Lower leg skin (tissue), 4 donors: ENCODE measurements at regions not wholly inside any gene's neighbourhood (a gene's known extent, or its start where the extent isn't known, plus 50 kb on each side); places are given as distances from the start of the nearest gene placed in this dataset.
"Not testable (repeated sequence)": the region's sequence is repeated elsewhere in the genome, so short reads cannot be mapped to it uniquely, and the experiment has no call there.

Experiments
- DNase-seq, 2 donors: peaks; one replicate each; pipeline ENCODE4 v3.0.0-alpha.2; 2019; ENCODE audit warnings: low spot score in 2 of 2
- H3K4me3 ChIP-seq: fragments of 200-600 bp; sonication (generic); 2 replicates; pipeline ENCODE4 v1.5.1; 2017; ENCODE audit warnings: mild to moderate bottlenecking, low read depth; ENCODE audit not compliant: poor library complexity, severe bottlenecking
- POLR2A ChIP-seq, 2 donors: fragments of 450-650 bp; IDR thresholded peaks; one replicate each; pipeline ENCODE4 v1.6.1; 2016 to 2017; ENCODE audit warnings: antibody characterized with exemption in 2 of 2, mild to moderate bottlenecking in 1 of 2, moderate library complexity in 1 of 2
- WGBS, 2 donors: methylation state at CpG; one replicate each; pipeline ENCODE4 v1.1.5; 2018; 5-methylcytosine and 5-hydroxymethylcytosine counted together
- intact Hi-C: fragments of 100-400 bp; cut with DNase I; formaldehyde crosslinking; loops from one replicate; pipeline ENCODE4 v1.15.0; 2023; ENCODE audit warnings: low total_unique reads
- TF ChIP-seq, protein P1 (sequence below), 3 donors: fragments of 450-650 bp; IDR thresholded peaks; one replicate each; pipeline ENCODE4 v1.5.1; 2016; ENCODE audit warnings: antibody characterized with exemption in 3 of 3, mild to moderate bottlenecking in 3 of 3, moderate library complexity in 2 of 3

- no peak for TF ChIP-seq POLR2A (IDR thresholded peaks at IDR 0.05)
- TF ChIP-seq, protein P1, sequence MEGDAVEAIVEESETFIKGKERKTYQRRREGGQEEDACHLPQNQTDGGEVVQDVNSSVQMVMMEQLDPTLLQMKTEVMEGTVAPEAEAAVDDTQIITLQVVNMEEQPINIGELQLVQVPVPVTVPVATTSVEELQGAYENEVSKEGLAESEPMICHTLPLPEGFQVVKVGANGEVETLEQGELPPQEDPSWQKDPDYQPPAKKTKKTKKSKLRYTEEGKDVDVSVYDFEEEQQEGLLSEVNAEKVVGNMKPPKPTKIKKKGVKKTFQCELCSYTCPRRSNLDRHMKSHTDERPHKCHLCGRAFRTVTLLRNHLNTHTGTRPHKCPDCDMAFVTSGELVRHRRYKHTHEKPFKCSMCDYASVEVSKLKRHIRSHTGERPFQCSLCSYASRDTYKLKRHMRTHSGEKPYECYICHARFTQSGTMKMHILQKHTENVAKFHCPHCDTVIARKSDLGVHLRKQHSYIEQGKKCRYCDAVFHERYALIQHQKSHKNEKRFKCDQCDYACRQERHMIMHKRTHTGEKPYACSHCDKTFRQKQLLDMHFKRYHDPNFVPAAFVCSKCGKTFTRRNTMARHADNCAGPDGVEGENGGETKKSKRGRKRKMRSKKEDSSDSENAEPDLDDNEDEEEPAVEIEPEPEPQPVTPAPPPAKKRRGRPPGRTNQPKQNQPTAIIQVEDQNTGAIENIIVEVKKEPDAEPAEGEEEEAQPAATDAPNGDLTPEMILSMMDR (IDR thresholded peaks at IDR 0.05) = no peak
- intact Hi-C loops = no loop called here
- no peak for DNase-seq
- no peak overlapping the region for H3K4me3 ChIP-seq
These were observed 131.4 kb upstream of the IGSF10 start for GRCh38 chr3:151592287-151592686.

DNA sequence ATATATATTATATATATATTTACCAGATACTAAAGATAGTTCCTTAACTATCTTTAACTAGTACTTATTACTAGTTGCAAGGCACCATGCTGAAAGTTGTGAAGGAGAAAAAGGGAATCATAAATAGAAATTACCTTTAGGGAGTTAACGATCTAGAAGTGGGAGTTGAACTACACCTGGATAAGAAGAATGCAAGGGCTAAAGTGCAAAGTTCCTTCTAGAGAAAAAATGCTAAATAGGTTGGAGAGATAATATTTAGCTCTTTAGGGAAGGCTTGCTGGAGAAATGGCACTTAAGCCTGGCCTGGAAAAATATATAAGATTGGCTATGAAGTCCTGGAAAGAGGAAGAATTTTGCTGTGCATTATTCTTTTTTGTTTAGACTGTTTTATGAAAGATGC is 130.6 kb upstream of the IGSF10 start:
- intact Hi-C loops = no loop called here
- no peak for DNase-seq
- TF ChIP-seq POLR2A (IDR thresholded peaks at IDR 0.05) = no peak
- TF ChIP-seq, protein P1 (IDR thresholded peaks at IDR 0.05) = no peak
- 64 to 74% methylated on average over 1 of the region's 1 CpG for WGBS, 2 donors
- H3K4me3 ChIP-seq = no peak overlapping the region

DNA sequence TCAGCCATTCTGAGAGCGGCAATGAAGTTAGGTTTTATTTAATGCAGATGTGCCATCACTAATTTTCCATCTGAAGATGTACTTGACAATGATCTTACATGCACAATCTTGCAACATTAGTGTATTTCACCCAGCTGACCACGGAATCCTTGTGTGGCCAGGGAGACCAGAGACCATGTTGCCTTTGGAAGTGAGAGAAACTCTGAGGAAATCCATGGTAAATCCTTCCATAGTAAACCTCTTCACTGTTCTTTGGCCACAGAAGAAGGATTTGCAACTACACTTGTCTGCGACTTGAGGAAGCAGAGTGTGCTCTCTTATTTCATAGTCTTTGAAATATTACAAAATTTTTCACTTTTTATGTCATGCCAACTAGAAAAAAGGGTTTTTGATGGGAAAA is 128.4 kb upstream of the IGSF10 start:
- 39 to 57% methylated on average over 3 of the region's 3 CpGs for WGBS, 2 donors
- TF ChIP-seq, protein P1 (IDR thresholded peaks at IDR 0.05) = no peak
- TF ChIP-seq POLR2A (IDR thresholded peaks at IDR 0.05) = no peak
- H3K4me3 ChIP-seq = no peak overlapping the region
- intact Hi-C loops = no loop called here
- no peak for DNase-seq

- H3K4me3 ChIP-seq, DNase-seq, intact Hi-C loops: not testable (repeated sequence)
- WGBS, 2 donors = 94 to 100% methylated on average over 1 of the region's 1 CpG
These were observed 126.8 kb upstream of the IGSF10 start for GRCh38 chr3:151587659-151588058.

DNA sequence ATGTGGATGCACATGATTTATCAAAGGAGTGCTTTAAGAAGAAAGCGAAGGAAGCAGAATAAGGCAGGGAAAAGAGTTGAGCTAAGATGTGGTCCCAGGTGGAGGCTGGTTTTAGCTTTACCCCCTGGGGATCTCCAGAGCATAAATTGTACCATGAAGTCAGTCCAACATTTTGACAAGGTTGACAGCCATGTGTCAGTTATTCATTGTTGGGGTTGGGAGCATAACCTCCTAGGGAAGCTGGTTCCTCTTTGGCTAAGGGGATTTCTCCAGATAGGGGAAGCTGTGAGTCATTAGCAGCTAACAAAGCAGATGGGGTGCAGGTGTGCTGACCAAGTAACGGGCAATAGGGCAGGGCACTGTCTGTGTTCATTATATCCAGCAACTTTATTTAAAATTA is 123.7 kb upstream of the IGSF10 start:
- no peak for TF ChIP-seq POLR2A (IDR thresholded peaks at IDR 0.05)
- TF ChIP-seq, protein P1 (IDR thresholded peaks at IDR 0.05) = no peak
- WGBS, 2 donors = 64 to 72% methylated on average over 2 of the region's 2 CpGs
- no peak overlapping the region for H3K4me3 ChIP-seq
- no peak for DNase-seq
- intact Hi-C loops = no loop called here

GRCh38 chr3:151581035-151581434 is 120.2 kb upstream of the IGSF10 start:
- no peak overlapping the region for H3K4me3 ChIP-seq
- WGBS, 2 donors = 49 to 55% methylated on average over 2 of the region's 2 CpGs
- intact Hi-C loops = no loop called here
- no peak for TF ChIP-seq POLR2A (IDR thresholded peaks at IDR 0.05)
- TF ChIP-seq, protein P1 (IDR thresholded peaks at IDR 0.05) = no peak
- no peak for DNase-seq
